Hindlimb muscle (tissue), 1 donor: ENCODE measurements at regions not wholly inside any gene's neighbourhood (a gene's known extent, or its start where the extent isn't known, plus 50 kb on each side); places are given as distances from the start of the nearest gene placed in this dataset.

Experiments used
- DNase-seq: peaks from one replicate; pipeline ENCODE4 v3.0.0-alpha.2; 2013

DNA sequence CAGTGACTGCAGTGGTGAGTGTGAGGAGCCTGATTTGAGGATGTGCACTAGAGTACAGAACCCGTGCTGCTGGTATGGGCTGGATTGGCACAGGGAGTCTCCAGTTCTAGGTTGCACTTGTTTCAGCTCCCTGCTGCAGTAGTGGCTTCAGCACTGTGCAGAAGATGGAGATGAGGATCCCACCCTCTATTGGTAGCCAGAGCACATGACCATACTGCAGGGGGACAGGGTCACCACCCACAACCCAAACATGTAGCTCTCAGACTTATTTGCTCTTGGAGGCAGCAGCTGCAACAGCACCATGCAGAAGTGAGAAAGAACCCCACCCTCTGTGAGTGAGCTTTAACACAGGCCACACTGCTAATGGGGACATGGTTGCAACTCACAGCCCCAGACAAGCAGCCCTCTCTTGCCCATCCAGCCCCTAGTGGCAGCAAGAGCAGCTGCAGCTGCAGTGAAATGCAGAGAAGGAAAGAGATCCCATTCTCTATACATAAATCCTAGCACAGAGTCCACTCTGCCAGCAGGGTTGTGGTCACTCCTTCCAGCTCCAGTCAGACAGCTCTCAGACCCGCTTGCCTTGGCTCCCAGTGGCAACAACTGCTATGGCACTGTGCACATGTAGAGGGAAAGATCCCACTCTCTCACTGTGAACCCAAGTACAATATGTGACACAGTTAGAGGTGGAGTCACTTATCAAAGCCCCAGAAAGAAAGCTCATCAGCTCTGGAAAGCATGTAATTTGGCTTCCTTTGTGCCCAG lies 51.4 kb upstream of the SCIN start:
- DNase-seq, result no peak

DNA sequence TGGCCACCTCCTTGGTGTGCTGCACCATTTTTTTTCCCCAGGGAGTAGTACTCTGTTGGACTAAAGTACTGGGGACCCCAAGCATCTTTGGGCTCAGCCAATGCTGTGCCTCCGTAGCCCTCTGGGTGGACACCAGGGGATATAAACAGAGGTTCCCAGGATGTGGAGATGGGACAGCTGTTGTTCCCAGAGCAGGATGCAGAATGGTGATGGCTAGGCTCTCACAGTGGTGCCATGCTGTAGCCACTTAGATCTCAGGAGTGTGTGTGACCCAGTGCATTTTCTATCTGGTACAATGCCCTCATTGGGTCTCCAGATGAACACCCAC lies 50.9 kb upstream of the SCIN start:
- DNase-seq, result no peak
